Prostate gland (tissue), 2 donors: ENCODE measurements at regions not wholly inside any gene's neighbourhood (a gene's known extent, or its start where the extent isn't known, plus 50 kb on each side); places are given as distances from the start of the nearest gene placed in this dataset.

Experiments used
- POLR2A ChIP-seq: fragments of 450-650 bp; IDR thresholded peaks from one replicate; pipeline ENCODE4 v1.6.1; 2016; ENCODE audit warnings: antibody characterized with exemption, mild to moderate bottlenecking
- TF ChIP-seq, protein P1 (sequence below), 4 experiments: fragments of 200-600 bp in 2 of 4; fragments of 450-650 bp in 2 of 4; sonication (generic) in 2 of 4; IDR thresholded peaks; 1 replicate in 3 of 4; 2 replicates in 1 of 4; pipeline ENCODE4 v1.5.1; 2016 to 2019; ENCODE audit warnings: antibody characterized with exemption in 4 of 4, mild to moderate bottlenecking in 2 of 4, moderate library complexity in 2 of 4

GRCh38 chr1:67626090-67626860 is 58.7 kb upstream of the GADD45A start:
- TF ChIP-seq, protein P1, sequence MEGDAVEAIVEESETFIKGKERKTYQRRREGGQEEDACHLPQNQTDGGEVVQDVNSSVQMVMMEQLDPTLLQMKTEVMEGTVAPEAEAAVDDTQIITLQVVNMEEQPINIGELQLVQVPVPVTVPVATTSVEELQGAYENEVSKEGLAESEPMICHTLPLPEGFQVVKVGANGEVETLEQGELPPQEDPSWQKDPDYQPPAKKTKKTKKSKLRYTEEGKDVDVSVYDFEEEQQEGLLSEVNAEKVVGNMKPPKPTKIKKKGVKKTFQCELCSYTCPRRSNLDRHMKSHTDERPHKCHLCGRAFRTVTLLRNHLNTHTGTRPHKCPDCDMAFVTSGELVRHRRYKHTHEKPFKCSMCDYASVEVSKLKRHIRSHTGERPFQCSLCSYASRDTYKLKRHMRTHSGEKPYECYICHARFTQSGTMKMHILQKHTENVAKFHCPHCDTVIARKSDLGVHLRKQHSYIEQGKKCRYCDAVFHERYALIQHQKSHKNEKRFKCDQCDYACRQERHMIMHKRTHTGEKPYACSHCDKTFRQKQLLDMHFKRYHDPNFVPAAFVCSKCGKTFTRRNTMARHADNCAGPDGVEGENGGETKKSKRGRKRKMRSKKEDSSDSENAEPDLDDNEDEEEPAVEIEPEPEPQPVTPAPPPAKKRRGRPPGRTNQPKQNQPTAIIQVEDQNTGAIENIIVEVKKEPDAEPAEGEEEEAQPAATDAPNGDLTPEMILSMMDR (IDR thresholded peaks at IDR 0.05), result no peak
- no peak for TF ChIP-seq POLR2A
